NAMALWA (cell line): ENCODE measurements at regions not wholly inside any gene's neighbourhood (a gene's known extent, or its start where the extent isn't known, plus 50 kb on each side); places are given as distances from the start of the nearest gene placed in this dataset.
"Not testable (repeated sequence)": the region's sequence is repeated elsewhere in the genome, so short reads cannot be mapped to it uniquely, and the experiment has no call there.

Source experiments
- DNase-seq: peaks from one replicate; pipeline ENCODE4 v3.0.0-alpha.2; 2015; ENCODE audit warnings: low spot score

GRCh38 chr2:41169744-41170143 is 717.9 kb upstream of the SLC8A1 start:
- no peak for DNase-seq

- no peak for DNase-seq
Measured at GRCh38 chr2:41170589-41170988, 718.7 kb upstream of the SLC8A1 start.

GRCh38 chr2:41180387-41180786 is 728.5 kb upstream of the SLC8A1 start:
- DNase-seq, result no peak

- DNase-seq, result no peak
Measured at GRCh38 chr2:41182961-41183360, 731.1 kb upstream of the SLC8A1 start.

- no peak for DNase-seq
Measured at GRCh38 chr2:41187376-41188122, 735.7 kb upstream of the SLC8A1 start.

GRCh38 chr2:41194230-41194629 is 742.3 kb upstream of the SLC8A1 start:
- DNase-seq, result no peak

GRCh38 chr2:41197781-41198180 is 745.9 kb upstream of the SLC8A1 start:
- DNase-seq, result no peak

- no peak for DNase-seq
Measured at GRCh38 chr2:41199334-41199733, 747.4 kb upstream of the SLC8A1 start.

- no peak for DNase-seq
Measured at GRCh38 chr2:41204315-41204714, 752.4 kb upstream of the SLC8A1 start.

GRCh38 chr2:41206004-41206403 is 754.1 kb upstream of the SLC8A1 start:
- DNase-seq, result no peak

- DNase-seq, result no peak
Measured at GRCh38 chr2:41207578-41207977, 755.7 kb upstream of the SLC8A1 start.

GRCh38 chr2:41210030-41210429 is 758.1 kb upstream of the SLC8A1 start:
- DNase-seq, result not testable (repeated sequence)

- no peak for DNase-seq
Measured at GRCh38 chr2:41216978-41217377, 765.1 kb upstream of the SLC8A1 start.

GRCh38 chr2:41222593-41222992 is 770.7 kb upstream of the SLC8A1 start:
- no peak for DNase-seq

- DNase-seq, result no peak
Measured at GRCh38 chr2:41234093-41234492, 782.2 kb upstream of the SLC8A1 start.

GRCh38 chr2:41241325-41242000 is 789.6 kb upstream of the SLC8A1 start:
- peak; percentile 5 for DNase-seq

- DNase-seq, result no peak
Measured at GRCh38 chr2:41242001-41242331, 790.1 kb upstream of the SLC8A1 start.

- DNase-seq, result no peak
Measured at GRCh38 chr2:41267929-41268659, 779.7 kb upstream of the PKDCC start.

- DNase-seq, result no peak
Measured at GRCh38 chr2:41283079-41283775, 764.6 kb upstream of the PKDCC start.

GRCh38 chr2:41293491-41293890 is 754.3 kb upstream of the PKDCC start:
- DNase-seq, result no peak

GRCh38 chr2:41294331-41294730 is 753.5 kb upstream of the PKDCC start:
- DNase-seq, result no peak

- DNase-seq, result no peak
Measured at GRCh38 chr2:41313082-41313481, 734.7 kb upstream of the PKDCC start.
